GM18508 (cell line): ENCODE measurements at regions not wholly inside any gene's neighbourhood (a gene's known extent, or its start where the extent isn't known, plus 50 kb on each side); places are given as distances from the start of the nearest gene placed in this dataset.
"Not testable (repeated sequence)": the region's sequence is repeated elsewhere in the genome, so short reads cannot be mapped to it uniquely, and the experiment has no call there.

Experiments used
- ATAC-seq: cut with Tn5 transposase; IDR thresholded peaks from one replicate; pipeline ENCODE4 v1.9.1; 2021; ENCODE audit warnings: moderate number of reproducible peaks; ENCODE audit not compliant: insufficient read depth, unreplicated experiment

GRCh38 chr6:26951211-26951610 lies 291.7 kb upstream of the ZNF322 start:
- not testable (repeated sequence) for ATAC-seq

GRCh38 chr6:26956078-26956600 lies 291.4 kb upstream of the PRSS16 start:
- ATAC-seq, result not testable (repeated sequence)

- ATAC-seq, result not testable (repeated sequence)
Observed at GRCh38 chr6:26956601-26957184, 290.8 kb upstream of the PRSS16 start.

GRCh38 chr6:26957399-26958127 lies 289.9 kb upstream of the PRSS16 start:
- not testable (repeated sequence) for ATAC-seq

GRCh38 chr6:26961236-26961635 lies 286.3 kb upstream of the PRSS16 start:
- ATAC-seq, result not testable (repeated sequence)

GRCh38 chr6:27002447-27002846 lies 245.1 kb upstream of the PRSS16 start:
- ATAC-seq, result no peak

- no peak for ATAC-seq
Observed at GRCh38 chr6:27007020-27007419, 240.5 kb upstream of the PRSS16 start.

- ATAC-seq, result not testable (repeated sequence)
Observed at GRCh38 chr6:27008613-27009012, 238.9 kb upstream of the PRSS16 start.

- ATAC-seq, result not testable (repeated sequence)
Observed at GRCh38 chr6:27014053-27014452, 233.4 kb upstream of the PRSS16 start.

- ATAC-seq, result no peak
Observed at GRCh38 chr6:27016689-27017088, 230.8 kb upstream of the PRSS16 start.

- not testable (repeated sequence) for ATAC-seq
Observed at GRCh38 chr6:27018401-27018800, 229.1 kb upstream of the PRSS16 start.

- no peak for ATAC-seq
Observed at GRCh38 chr6:27019651-27020552, 227.6 kb upstream of the PRSS16 start.

- no peak for ATAC-seq
Observed at GRCh38 chr6:27020553-27020880, 227.0 kb upstream of the PRSS16 start.

GRCh38 chr6:27023664-27024063 lies 223.8 kb upstream of the PRSS16 start:
- no peak for ATAC-seq

GRCh38 chr6:27025351-27025750 lies 222.2 kb upstream of the PRSS16 start:
- ATAC-seq, result no peak

GRCh38 chr6:27026361-27026760 lies 221.1 kb upstream of the PRSS16 start:
- ATAC-seq, result no peak

GRCh38 chr6:27031302-27031701 lies 216.2 kb upstream of the PRSS16 start:
- ATAC-seq, result no peak

GRCh38 chr6:27038498-27038897 lies 209.0 kb upstream of the PRSS16 start:
- no peak for ATAC-seq

GRCh38 chr6:27040244-27041042 lies 207.1 kb upstream of the PRSS16 start:
- no peak for ATAC-seq

- no peak for ATAC-seq
Observed at GRCh38 chr6:27043244-27043643, 204.3 kb upstream of the PRSS16 start.
